Esophagus muscularis mucosa (tissue), 3 donors: ENCODE measurements at regions not wholly inside any gene's neighbourhood (a gene's known extent, or its start where the extent isn't known, plus 50 kb on each side); places are given as distances from the start of the nearest gene placed in this dataset.

ENCODE experiments used
- CTCF ChIP-seq, 3 experiments: fragments of 200-600 bp in 2 of 3; fragments of 450-650 bp in 1 of 3; sonication (generic) in 2 of 3; IDR thresholded peaks; one replicate each; pipeline ENCODE4 v1.5.1; 2017 to 2019; ENCODE audit warnings: antibody characterized with exemption in 3 of 3, mild to moderate bottlenecking in 2 of 3, moderate library complexity in 1 of 3
- POLR2A ChIP-seq: fragments of 450-650 bp; IDR thresholded peaks from one replicate; pipeline ENCODE4 v1.6.1; 2017; ENCODE audit warnings: antibody characterized with exemption, moderate library complexity, mild to moderate bottlenecking, low read depth

- TF ChIP-seq CTCF (IDR thresholded peaks at IDR 0.05) (no peak), POLR2A (no peak)
These were observed 100.5 kb upstream of the SLCO6A1 start for GRCh38 chr5:102599289-102599688.
